GM23248 (cell line): ENCODE measurements at regions not wholly inside any gene's neighbourhood (a gene's known extent, or its start where the extent isn't known, plus 50 kb on each side); places are given as distances from the start of the nearest gene placed in this dataset.

ENCODE experiments used
- DNase-seq: peaks from one replicate; pipeline ENCODE4 v3.0.0-alpha.2; 2015
- H2AFZ ChIP-seq: fragments of 200-600 bp; sonication (generic); 2 replicates; pipeline ENCODE4 v1.6.1; 2016; ENCODE audit warnings: antibody characterized with exemption
- H3F3A ChIP-seq: fragments of 200-600 bp; sonication (generic); 2 replicates; pipeline ENCODE4 v1.6.1; 2016; ENCODE audit warnings: mild to moderate bottlenecking, antibody characterized with exemption, mixed run types; ENCODE audit not compliant: insufficient read depth
- H3K27ac ChIP-seq: fragments of 200-600 bp; sonication (generic); 2 replicates; pipeline ENCODE4 v1.5.1; 2016; ENCODE audit warnings: mild to moderate bottlenecking
- H3K27me3 ChIP-seq: fragments of 200-600 bp; sonication (generic); replicated peaks from 2 replicates; pipeline ENCODE4 v1.6.1; 2016; ENCODE audit warnings: mild to moderate bottlenecking; ENCODE audit not compliant: insufficient read depth
- H3K36me3 ChIP-seq: fragments of 200-600 bp; sonication (generic); 2 replicates; pipeline ENCODE4 v1.6.1; 2016; ENCODE audit warnings: low read depth, mild to moderate bottlenecking
- H3K4me1 ChIP-seq: fragments of 200-600 bp; sonication (generic); 2 replicates; pipeline ENCODE4 v1.6.1; 2016; ENCODE audit warnings: mild to moderate bottlenecking; ENCODE audit not compliant: insufficient read depth
- H3K4me2 ChIP-seq: fragments of 200-600 bp; sonication (generic); one replicate; pipeline ENCODE4 v1.6.1; 2016; ENCODE audit warnings: mild to moderate bottlenecking; ENCODE audit not compliant: unreplicated experiment
- H3K4me3 ChIP-seq: fragments of 200-600 bp; sonication (generic); 2 replicates; pipeline ENCODE4 v1.5.1; 2016; ENCODE audit warnings: mild to moderate bottlenecking
- H3K79me2 ChIP-seq: fragments of 200-600 bp; sonication (generic); 2 replicates; pipeline ENCODE4 v1.6.1; 2016; ENCODE audit warnings: mild to moderate bottlenecking; ENCODE audit not compliant: insufficient read depth
- H3K9ac ChIP-seq: fragments of 200-600 bp; sonication (generic); 2 replicates; pipeline ENCODE4 v1.6.1; 2016; ENCODE audit warnings: mild to moderate bottlenecking
- H3K9me2 ChIP-seq: fragments of 200-600 bp; sonication (generic); 2 replicates; pipeline ENCODE4 v1.6.1; 2016; ENCODE audit warnings: mixed run types, mild to moderate bottlenecking, moderate library complexity; ENCODE audit not compliant: insufficient read depth
- H3K9me3 ChIP-seq: fragments of 200-600 bp; sonication (generic); one replicate; pipeline ENCODE4 v1.6.1; 2017; ENCODE audit warnings: low read depth
- H4K20me1 ChIP-seq: fragments of 200-600 bp; sonication (generic); 2 replicates; pipeline ENCODE4 v1.6.0; 2016; ENCODE audit not compliant: insufficient read depth
- EZH2 ChIP-seq: fragments of 200-600 bp; sonication (generic); IDR thresholded peaks from 2 replicates; pipeline ENCODE4 v1.6.1; 2018; ENCODE audit warnings: antibody characterized with exemption, mild to moderate bottlenecking; ENCODE audit not compliant: insufficient read depth, poor library complexity, severe bottlenecking
- EZH2phosphoT487 ChIP-seq: fragments of 200-600 bp; sonication (generic); IDR thresholded peaks from 2 replicates; pipeline ENCODE4 v1.6.1; 2018; ENCODE audit warnings: antibody characterized with exemption, moderate library complexity, mild to moderate bottlenecking, low read depth; ENCODE audit not compliant: insufficient read depth
- WGBS, 2 experiments: methylation state at CpG; one replicate each; pipeline ENCODE4 v1.1.6; 2015 to 2017; ENCODE audit warnings: low lambda C conversion rate in 2 of 2, low coverage in 1 of 2; ENCODE audit errors: missing lambda C conversion rate in 2 of 2; 5-methylcytosine and 5-hydroxymethylcytosine counted together
- in situ Hi-C: fragments of 300-500 bp; cut with MboI; formaldehyde crosslinking; loops from 2 replicates; pipeline ENCODE4 v1.15.0; 2020

DNA sequence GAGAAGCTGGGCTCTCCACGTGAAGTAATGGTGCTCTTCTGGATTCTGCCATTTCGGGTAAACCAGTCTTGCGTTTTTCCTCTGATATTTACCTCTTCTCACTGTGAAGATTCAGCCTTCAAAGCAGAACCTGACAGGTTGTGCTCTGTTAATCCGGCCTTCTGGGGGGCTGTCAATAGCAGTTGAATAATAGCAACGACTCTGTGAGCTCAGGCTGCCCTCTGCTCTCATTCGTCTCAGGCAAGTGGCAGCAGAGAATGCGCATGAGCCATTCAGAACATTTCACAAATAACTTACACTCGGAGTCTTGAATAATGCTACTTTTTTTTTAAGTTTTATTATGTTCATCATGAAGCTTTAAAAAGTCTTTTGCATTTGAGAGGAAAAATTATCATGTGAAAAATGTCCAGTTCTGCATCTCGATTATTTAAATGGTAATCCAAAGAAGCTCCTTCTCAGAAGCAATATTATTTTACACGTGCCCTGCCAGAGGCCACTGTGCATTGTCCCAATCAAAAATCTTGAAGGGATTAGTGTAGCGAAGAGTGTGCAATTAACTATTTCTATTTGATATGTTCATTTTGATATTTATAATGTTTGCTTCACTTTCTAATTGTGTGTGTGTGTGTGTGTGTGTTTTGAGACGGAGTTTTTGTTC lies 354.2 kb upstream of the FAT1 start:
- no peaks in the 10 kb centered on the region for H3K27me3 ChIP-seq
- H3K4me1 ChIP-seq: no peaks in the 10 kb centered on the region
- H3K9ac ChIP-seq: no peak overlapping the region
- H3K4me2 ChIP-seq: no peak overlapping the region
- H3K9me2 ChIP-seq: no peaks in the 10 kb centered on the region
- 37 to 39% methylated on average over 11 to 12 of the region's 12 CpGs for WGBS, 2 experiments
- in situ Hi-C loops: no loop called here
- H4K20me1 ChIP-seq: no peaks in the 10 kb centered on the region
- no peak overlapping the region for H2AFZ ChIP-seq
- DNase-seq: no peak
- H3K9me3 ChIP-seq: no peaks in the 10 kb centered on the region
- no peaks in the 10 kb centered on the region for H3F3A ChIP-seq
- H3K36me3 ChIP-seq: no peaks in the 10 kb centered on the region
- H3K79me2 ChIP-seq: no peaks in the 10 kb centered on the region
- TF ChIP-seq EZH2phosphoT487: no peak
- TF ChIP-seq EZH2: no peak
- H3K4me3 ChIP-seq: no peak overlapping the region
- H3K27ac ChIP-seq: no peak overlapping the region

DNA sequence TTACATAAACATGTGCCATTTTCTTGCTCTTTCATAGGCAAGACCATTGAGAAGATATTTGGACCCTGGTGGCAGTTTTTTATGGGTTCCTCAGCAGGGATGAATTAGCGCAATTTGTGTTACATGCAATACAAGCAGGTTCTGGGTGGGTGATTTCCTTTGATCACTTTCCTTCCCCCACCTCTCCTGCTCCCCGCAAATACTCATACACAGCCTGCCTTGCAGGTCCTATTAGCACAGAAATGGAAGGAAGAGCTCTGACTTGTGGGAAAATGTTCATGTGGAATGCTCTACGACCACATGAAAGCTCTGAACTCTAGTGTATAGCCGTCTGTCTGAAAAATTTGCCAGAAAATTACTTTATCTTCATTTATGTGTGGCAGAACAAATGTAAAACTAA lies 361.0 kb upstream of the FAT1 start:
- H3K4me2 ChIP-seq: no peak overlapping the region
- no peaks in the 10 kb centered on the region for H3K9me2 ChIP-seq
- WGBS, 2 experiments: 17 to 20% methylated on average over 4 of the region's 4 CpGs
- H3K36me3 ChIP-seq: no peaks in the 10 kb centered on the region
- H3F3A ChIP-seq: no peaks in the 10 kb centered on the region
- no peaks in the 10 kb centered on the region for H3K4me1 ChIP-seq
- H4K20me1 ChIP-seq: no peaks in the 10 kb centered on the region
- H3K27me3 ChIP-seq: peaks cover 18% of the 10 kb centered on the region; the same call in 1 of the 2 replicates
- in situ Hi-C loops: no loop called here
- DNase-seq: no peak
- TF ChIP-seq EZH2phosphoT487 (no peak), EZH2 (no peak)
- no peak overlapping the region for H3K9ac ChIP-seq
- no peak overlapping the region for H2AFZ ChIP-seq
- no peak overlapping the region for H3K27ac ChIP-seq
- no peaks in the 10 kb centered on the region for H3K79me2 ChIP-seq
- H3K4me3 ChIP-seq: no peak overlapping the region
- no peaks in the 10 kb centered on the region for H3K9me3 ChIP-seq

DNA sequence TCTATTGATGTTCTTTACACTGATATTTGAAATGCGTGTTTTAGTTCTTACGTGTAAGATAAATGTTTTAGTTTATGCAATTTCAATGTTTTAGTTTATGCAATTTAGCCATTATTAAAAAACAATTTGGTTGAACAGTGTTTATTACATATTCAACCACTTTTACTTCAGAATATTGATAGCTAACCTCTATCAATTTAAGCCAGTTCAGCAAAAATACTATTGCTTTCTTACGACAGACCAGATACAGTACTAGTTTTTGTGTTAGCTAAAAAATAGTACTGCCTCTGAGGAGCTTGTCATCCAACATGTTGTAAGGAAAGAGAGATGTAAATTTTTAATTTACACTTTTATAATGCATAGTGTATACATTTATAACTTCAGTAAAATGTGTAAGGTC lies 361.7 kb upstream of the FAT1 start:
- in situ Hi-C loops: no loop called here
- no peak overlapping the region for H3K4me2 ChIP-seq
- no peaks in the 10 kb centered on the region for H3K9me3 ChIP-seq
- WGBS, 2 experiments: 7 to 20% methylated on average over 3 of the region's 3 CpGs
- no peak overlapping the region for H3K27ac ChIP-seq
- DNase-seq: no peak
- H3F3A ChIP-seq: no peaks in the 10 kb centered on the region
- no peak overlapping the region for H3K4me3 ChIP-seq
- no peaks in the 10 kb centered on the region for H3K9me2 ChIP-seq
- no peaks in the 10 kb centered on the region for H3K79me2 ChIP-seq
- H4K20me1 ChIP-seq: no peaks in the 10 kb centered on the region
- TF ChIP-seq EZH2: no peak
- TF ChIP-seq EZH2phosphoT487: no peak
- H3K36me3 ChIP-seq: no peaks in the 10 kb centered on the region
- peaks cover 18% of the 10 kb centered on the region; the same call in 1 of the 2 replicates for H3K27me3 ChIP-seq
- no peak overlapping the region for H2AFZ ChIP-seq
- H3K9ac ChIP-seq: no peak overlapping the region
- no peaks in the 10 kb centered on the region for H3K4me1 ChIP-seq

DNA sequence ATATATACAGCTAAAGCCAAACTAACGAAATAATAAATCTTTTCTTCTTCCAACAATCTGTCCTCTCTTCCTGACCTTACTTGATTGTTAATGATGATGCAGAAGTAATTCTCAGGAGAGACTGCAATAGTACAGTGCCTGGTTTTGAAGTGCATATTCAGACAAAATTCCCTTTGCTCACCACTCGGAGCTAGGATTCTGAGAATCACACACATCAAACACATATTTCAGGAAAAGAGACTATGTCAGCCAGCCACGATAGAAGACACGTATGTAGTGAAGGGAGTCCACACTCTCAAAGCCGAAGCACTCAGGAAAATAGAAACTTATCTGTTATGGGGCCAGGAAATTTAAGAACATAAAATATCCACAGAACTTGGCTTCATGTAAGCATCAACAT lies 362.5 kb upstream of the FAT1 start:
- Histone ChIP-seq H3F3A (no peaks in the 10 kb centered on the region), H2AFZ (no peak overlapping the region), H3K79me2 (no peaks in the 10 kb centered on the region), H3K4me1 (no peaks in the 10 kb centered on the region), H3K9me3 (no peaks in the 10 kb centered on the region), H3K27ac (no peak overlapping the region), H3K36me3 (no peaks in the 10 kb centered on the region), H3K27me3 (peaks cover 18% of the 10 kb centered on the region; the same call in 1 of the 2 replicates), H4K20me1 (no peaks in the 10 kb centered on the region), H3K4me3 (no peak overlapping the region), H3K9ac (no peak overlapping the region), H3K4me2 (no peak overlapping the region), H3K9me2 (no peaks in the 10 kb centered on the region)
- in situ Hi-C loops: no loop called here
- no peak for DNase-seq
- TF ChIP-seq EZH2phosphoT487 (no peak), EZH2 (no peak)
- WGBS, 2 experiments: 39 to 44% methylated on average over 5 of the region's 5 CpGs
